BJ (cell line): ENCODE measurements at regions not wholly inside any gene's neighbourhood (a gene's known extent, or its start where the extent isn't known, plus 50 kb on each side); places are given as distances from the start of the nearest gene placed in this dataset.
"Not testable (repeated sequence)": the region's sequence is repeated elsewhere in the genome, so short reads cannot be mapped to it uniquely, and the experiment has no call there.

Experiments
- CTCF ChIA-PET: fragments of 350-600 bp; formaldehyde crosslinking; extraction: SDS; loops from one replicate; lab custom pipeline; 2021; ENCODE audit warnings: antibody characterized with exemption, inconsistent platforms; lab: Yijun Ruan, JAX
- POLR2A ChIA-PET: fragments of 300-600 bp; sonication (Branson Sonifier 250); formaldehyde crosslinking; extraction: SDS; loops from one replicate; lab custom pipeline; 2021; ENCODE audit warnings: antibody characterized with exemption; lab: Charles Lee
- DNase-seq: peaks from one replicate; pipeline ENCODE4 v3.0.0-alpha.2; 2011; ENCODE audit warnings: low read depth
- H3K27me3 ChIP-seq: 2 replicates; pipeline ENCODE4 v1.6.0; 2011; ENCODE audit warnings: low read length; ENCODE audit not compliant: control insufficient read depth, insufficient read depth
- H3K36me3 ChIP-seq: 2 replicates; pipeline ENCODE4 v1.5.1; 2011; ENCODE audit warnings: low read length; ENCODE audit not compliant: control insufficient read depth, insufficient read depth
- H3K4me3 ChIP-seq: 2 replicates; pipeline ENCODE4 v1.5.1; 2011; ENCODE audit warnings: low read depth, mild to moderate bottlenecking, control low read depth, low read length
- CTCF ChIP-seq: IDR thresholded peaks from 2 replicates; pipeline ENCODE4 v1.5.1; 2011; ENCODE audit warnings: low read depth, mild to moderate bottlenecking, control low read depth, inconsistent platforms, low read length, moderate library complexity; ENCODE audit not compliant: insufficient read depth

GRCh38 chr5:104903941-104904340 is 1341.4 kb upstream of the NUDT12 start:
- POLR2A ChIA-PET: no interaction called here
- CTCF ChIA-PET: no interaction called here

GRCh38 chr5:104891596-104891995 is 1329.0 kb upstream of the NUDT12 start:
- CTCF ChIA-PET: no interaction called here

More at GRCh38 chr5:104903941-104904340, 1341.4 kb upstream of the NUDT12 start:
- Histone ChIP-seq H3K27me3 (no peaks in the 10 kb centered on the region), H3K36me3 (no peaks in the 10 kb centered on the region), H3K4me3 (no peak overlapping the region)
- DNase-seq: no peak
- no peak for TF ChIP-seq CTCF

GRCh38 chr5:104890767-104891166 is 1328.2 kb upstream of the NUDT12 start:
- ChIA-PET CTCF (no interaction called here), POLR2A (no interaction called here)
- no peaks in the 10 kb centered on the region for H3K27me3 ChIP-seq
- H3K4me3 ChIP-seq: no peak overlapping the region
- DNase-seq: no peak
- TF ChIP-seq CTCF: no peak
- H3K36me3 ChIP-seq: no peaks in the 10 kb centered on the region

More at GRCh38 chr5:104891596-104891995, 1329.0 kb upstream of the NUDT12 start:
- no peak overlapping the region for H3K4me3 ChIP-seq
- H3K36me3 ChIP-seq: no peaks in the 10 kb centered on the region
- TF ChIP-seq CTCF: no peak
- no peak for DNase-seq
- H3K27me3 ChIP-seq: no peaks in the 10 kb centered on the region
- POLR2A ChIA-PET: no interaction called here

- POLR2A ChIA-PET: no interaction called here
- CTCF ChIA-PET: interaction anchor here (0.6 kb wide), 1 partner anchor 32 kb away, joined by 3 read pairs; no protein-coding TSS in a partner anchor
- Histone ChIP-seq H3K36me3 (no peaks in the 10 kb centered on the region), H3K27me3 (no peaks in the 10 kb centered on the region), H3K4me3 (no peak overlapping the region)
- no peak for DNase-seq
- no peak for TF ChIP-seq CTCF
Measured at GRCh38 chr5:104859437-104859836, 1296.8 kb upstream of the NUDT12 start.

- H3K36me3 ChIP-seq, CTCF ChIA-PET, DNase-seq, H3K4me3 ChIP-seq, H3K27me3 ChIP-seq, POLR2A ChIA-PET: not testable (repeated sequence)
Measured at GRCh38 chr5:104852099-104852498, 1289.5 kb upstream of the NUDT12 start.

GRCh38 chr5:104845541-104845940 is 1283.0 kb upstream of the NUDT12 start:
- DNase-seq: no peak
- Histone ChIP-seq H3K27me3 (no peaks in the 10 kb centered on the region), H3K36me3 (no peaks in the 10 kb centered on the region), H3K4me3 (no peak overlapping the region)
- CTCF ChIA-PET: no interaction called here
- POLR2A ChIA-PET: no interaction called here
- TF ChIP-seq CTCF: no peak
